IPS DF 19.7 (cell line): ENCODE measurements at regions not wholly inside any gene's neighbourhood (a gene's known extent, or its start where the extent isn't known, plus 50 kb on each side); places are given as distances from the start of the nearest gene placed in this dataset.

ENCODE experiments used
- DNase-seq: peaks from one replicate; pipeline ENCODE4 v3.0.0-alpha.2; 2013; ENCODE audit warnings: low read depth, low spot score

- no peak for DNase-seq
These were observed 52.5 kb upstream of the C11orf58 start for GRCh38 chr11:16685914-16686313.

DNA sequence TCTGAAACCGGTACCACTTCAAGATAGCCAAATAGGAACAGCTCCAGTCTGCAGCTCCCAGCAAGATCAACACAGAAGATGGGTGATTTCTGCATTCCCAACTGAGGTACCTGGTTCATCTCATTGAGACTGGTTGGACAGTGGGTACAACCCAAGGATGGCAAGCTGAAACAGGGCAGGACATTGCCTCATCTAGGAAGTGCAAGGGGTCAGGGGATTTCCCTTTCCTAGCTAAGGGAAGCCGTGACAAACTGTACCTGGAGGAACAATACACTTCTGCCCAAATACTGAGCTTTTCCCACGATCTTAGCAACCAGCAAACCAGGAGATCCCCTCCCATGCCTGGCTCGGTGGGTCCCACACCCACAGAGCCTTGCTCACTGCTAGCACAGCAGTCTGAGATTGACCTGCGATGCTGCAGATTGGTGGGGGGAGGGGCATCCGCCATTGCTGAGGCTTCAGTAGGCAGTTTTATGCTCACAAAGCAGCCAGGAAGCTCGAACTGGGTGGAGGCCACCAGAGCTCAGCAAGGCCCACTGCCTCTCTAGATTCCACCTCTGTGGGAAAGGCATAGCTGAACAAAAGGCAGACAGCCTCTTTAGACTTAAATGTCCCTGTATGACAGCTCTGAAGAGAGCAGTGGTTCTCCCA lies 59.9 kb upstream of the C11orf58 start:
- no peak for DNase-seq

DNA sequence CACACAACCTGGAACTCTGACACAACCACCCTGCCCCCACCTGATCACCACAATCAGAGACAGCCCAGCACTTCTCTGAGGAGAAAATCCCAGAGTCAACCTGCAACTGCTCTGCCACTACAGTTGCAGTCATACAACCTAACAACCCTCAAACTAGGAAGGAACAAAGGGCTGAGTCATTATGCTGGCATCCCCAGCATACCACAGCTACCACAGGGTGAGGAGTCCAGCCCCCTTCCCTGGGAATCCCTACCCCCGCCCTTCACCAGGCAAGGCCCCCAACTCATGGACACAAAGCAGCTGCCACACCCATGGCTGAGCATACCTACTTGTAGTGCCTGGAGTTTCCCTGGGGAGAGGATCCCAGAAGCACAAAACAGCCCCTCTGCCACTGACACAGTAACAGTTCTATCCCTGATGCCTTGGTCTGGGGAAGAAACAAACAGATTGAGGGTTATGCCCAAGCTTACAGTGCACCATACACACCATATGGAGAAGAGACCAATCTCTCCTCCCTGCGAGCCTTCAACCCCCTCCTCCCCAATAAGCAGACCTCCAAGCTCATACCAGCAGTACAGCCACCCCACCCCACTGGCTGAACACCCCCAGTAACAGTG lies 68.5 kb upstream of the C11orf58 start:
- peak; percentile 87 for DNase-seq

GRCh38 chr11:16632295-16633200 lies 105.9 kb upstream of the C11orf58 start:
- no peak for DNase-seq

DNA sequence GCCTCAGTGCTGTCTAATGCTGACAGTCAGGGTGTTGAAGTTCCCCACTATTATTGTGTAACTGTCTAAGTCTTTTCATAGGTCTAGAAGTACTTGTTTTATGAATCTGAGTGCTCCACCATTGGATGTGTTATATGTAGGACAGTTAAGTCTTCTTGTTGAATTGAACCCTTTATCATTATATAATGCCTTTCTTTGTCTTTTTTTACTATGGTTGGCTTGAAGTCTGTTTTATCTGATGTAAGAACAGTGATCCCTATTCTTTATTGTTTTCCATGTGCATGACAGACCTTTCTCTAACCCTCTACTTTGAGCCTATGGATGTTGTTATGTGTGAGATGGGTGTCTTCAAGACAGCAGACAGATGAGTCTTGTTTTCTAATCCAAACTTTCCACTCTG lies 107.8 kb upstream of the C11orf58 start:
- DNase-seq = no peak

DNA sequence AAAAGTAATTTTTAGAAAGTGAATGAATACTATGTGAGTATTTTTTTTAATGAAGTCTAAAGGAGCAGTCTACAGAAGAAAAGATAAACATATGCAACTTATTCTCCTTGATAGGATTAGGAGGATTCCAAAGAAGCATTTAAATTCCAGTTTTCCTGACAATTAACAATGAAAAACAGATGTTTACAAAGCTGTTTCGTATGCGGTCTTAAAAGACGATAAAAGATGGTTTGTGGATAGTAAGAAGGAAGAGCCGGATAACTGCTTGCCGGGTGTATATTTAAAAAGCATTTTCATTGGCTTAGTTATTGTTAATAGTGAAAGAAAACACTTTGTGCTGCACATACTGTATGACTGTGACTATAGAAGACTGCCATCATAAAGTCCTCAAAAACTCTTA lies 120.0 kb upstream of the C11orf58 start:
- no peak for DNase-seq

GRCh38 chr11:16615480-16615879 lies 123.0 kb upstream of the C11orf58 start:
- no peak for DNase-seq

DNA sequence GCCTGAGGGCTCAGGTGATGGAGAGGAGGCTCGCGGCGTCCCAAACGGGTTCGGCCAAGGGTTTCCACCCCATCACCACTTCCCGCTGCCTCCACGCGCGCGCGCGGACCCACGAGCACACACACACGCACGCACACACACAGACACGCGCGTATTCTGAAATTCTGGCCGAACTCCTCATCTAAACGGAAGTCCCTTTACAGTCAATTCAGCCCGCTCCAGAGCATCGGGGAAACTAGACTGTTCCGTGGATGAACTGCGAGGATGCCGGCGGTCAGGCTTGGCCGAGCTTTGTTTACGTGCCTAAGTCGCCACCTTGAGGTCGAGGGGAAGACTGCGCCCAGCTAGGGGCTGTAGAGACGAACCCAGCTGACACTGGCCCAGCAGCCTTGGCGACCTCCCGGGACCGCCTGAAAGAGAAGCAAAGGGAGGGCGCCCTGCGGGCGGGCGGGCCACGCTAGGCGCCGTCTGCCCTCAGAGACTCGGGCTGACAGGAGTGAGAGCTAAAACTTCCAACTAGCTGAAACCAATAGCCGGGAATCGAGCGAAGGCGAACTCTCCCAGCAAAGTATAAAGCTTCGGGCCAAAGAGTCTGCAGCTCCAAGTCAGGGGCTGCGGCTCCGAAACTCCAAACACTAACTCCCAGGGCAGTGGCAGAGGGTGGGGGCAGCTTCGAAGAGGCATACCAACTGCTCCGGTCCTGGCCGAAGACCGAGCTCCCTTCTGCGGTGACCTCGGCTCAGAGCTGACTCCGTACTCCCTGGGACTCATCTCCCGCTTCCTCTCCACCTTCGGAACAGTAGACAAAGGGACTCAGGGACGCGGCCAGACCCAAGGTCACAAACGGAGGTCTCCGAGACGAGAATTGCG lies 124.7 kb upstream of the C11orf58 start:
- no peak for DNase-seq

DNA sequence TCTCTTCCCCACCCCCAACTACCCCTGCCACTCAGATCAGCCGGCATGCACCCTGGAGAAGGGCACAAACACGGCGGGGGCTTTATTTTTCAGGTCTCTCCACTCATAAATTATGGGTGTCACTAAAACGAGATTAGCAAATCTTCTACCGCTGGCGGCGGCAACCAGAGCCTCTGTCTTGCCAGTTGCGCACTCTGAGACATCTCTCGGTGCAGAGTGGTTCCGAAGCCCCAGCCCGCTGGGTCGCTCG lies 125.3 kb upstream of the C11orf58 start:
- DNase-seq = no peak

GRCh38 chr11:16612566-16613261 lies 125.7 kb upstream of the C11orf58 start:
- no peak for DNase-seq

DNA sequence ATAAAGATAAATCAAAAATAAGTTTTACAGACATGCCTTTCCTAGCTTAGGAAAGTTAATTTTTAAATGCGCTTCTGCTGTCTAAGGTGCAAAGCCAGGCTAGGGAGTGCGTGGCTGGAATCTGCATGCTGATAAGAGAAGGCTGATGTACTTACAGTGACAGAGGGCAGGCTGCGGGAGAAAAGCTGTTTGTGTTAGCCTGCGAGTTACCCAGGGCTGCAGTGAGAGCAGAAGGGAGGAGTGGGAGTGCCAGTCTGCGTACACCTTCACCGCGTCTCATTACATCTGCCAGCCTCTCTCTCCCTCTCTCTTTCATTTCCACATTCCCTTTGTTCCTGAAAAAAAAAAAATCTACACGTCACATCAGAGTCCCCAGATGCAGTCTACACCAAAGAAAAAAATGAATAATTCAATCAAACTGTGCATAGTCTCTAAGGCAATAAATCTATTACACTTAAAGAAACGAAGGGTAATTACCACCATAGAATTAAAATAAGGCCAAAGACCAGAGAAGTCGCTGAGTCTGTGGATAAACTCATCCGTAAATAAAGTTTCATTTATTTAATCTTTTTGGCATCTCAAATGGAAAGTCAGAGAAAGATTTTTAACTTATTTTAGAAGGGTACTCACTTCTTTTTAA lies 126.4 kb upstream of the C11orf58 start:
- no peak for DNase-seq

DNA sequence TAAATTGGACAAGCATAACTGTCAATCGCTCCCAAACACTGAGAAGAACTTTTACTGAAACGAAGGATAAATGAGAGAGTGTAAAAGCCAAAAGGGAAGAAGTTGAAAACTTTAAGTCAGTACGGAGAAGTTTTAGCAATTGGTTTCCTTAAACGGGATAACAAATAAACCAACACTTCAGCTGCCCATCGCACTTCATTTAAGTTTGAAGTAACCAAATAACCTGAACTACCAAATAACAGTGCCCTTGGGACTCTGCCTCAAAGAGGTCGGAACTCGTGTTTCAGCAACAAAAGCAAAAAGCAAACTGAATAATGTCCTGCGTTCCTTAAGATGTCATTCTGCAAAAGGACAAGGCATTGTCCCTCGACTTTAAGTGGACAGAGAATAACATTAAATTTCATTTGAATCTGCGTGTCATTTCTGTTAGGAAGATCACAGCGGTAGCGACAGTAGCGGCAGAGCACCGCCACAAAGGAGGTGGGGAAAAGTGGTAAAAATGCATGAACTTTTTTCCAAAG lies 127.0 kb upstream of the C11orf58 start:
- DNase-seq = no peak

GRCh38 chr11:16610738-16611388 lies 127.6 kb upstream of the C11orf58 start:
- no peak for DNase-seq

DNA sequence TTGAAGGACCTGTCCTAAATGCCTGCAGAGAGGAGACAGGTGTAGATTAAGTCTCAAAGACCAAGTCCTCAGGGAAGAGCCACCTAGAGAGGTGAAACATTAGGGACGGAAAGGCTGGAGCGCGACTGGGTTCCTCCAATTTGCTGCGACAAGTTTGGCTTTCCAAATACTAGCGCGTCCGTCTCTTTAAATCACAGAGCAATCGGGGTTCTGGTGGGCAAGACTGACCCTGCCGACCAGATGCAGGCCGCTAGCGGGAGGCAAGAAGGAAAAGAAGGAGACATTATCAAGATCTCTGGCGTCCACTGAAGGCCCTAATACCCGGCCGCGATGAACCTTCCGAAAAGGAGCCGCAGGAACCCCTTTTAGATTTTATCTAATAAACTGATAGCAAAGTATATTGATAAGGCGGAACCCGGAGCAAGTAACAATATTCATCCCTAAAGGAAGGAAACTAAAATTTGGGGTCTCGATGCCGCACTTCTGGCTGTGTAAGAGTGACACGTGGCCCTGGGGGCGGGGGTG lies 128.2 kb upstream of the C11orf58 start:
- DNase-seq = no peak

DNA sequence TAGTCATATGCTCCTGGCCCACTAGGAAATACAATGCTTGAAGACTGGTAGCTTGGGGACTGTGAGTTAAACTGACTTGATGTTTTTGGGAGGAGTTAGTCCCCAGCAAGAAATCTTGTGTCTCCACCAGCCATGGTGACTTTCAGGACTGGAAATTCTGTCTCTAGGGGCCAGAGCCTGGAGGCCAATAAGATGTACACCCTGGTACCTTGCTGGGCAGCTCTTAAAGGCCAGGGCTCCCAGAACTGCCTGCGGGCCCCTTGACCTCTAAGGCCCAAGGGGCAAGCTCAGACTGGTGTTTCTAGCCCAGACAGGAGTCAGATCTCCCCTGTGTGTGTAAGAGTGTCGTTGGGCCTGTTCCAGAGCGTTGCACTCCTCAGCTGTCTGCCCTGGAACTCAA lies 128.7 kb upstream of the C11orf58 start:
- no peak for DNase-seq

DNA sequence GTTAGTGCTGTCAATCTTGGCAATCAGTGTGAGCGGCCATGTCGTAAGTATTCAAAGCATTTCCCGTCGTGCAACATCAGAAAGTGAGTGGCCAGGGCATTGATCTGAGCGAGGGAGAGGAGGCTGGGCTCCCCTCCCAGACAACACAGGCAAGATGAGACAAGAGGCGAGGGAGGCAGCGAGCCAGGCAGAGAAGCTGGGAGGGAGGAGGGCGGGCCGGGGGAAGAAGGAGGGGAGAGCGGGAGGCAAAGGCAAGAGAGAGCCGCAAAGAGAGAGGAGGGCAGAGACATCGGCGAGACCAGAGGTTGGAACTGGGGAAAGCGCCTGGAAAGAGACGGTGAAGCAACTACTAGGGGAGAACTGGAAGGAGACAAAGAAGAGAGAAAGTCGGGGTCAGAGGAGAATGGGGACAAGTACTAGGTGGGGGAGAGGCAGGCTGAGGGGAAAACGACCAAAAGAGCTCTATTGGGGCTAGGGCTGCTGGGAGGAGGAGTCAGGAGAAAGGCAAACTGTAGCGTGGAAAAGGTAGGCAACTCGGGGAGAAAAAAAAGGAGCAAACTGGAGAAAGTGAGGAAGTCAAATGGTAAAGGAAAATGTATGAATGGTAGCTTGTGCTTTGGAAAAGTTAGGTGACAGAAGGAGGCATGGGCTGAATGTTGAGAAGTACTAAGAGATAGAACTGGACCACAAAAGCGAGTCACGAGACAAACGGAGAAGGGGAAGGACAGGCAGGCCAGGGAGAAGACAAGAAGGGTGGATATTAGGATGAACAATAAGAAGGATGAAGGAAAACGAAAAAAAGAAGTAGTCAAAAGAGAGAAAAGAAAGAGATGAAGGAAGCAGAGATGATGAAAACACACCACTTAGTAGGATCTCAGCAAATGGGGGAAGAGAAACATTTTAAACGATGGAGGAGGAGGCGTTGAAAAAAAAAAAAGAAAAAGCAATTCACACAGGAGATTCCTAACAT lies 130.5 kb upstream of the C11orf58 start:
- no peak for DNase-seq

DNA sequence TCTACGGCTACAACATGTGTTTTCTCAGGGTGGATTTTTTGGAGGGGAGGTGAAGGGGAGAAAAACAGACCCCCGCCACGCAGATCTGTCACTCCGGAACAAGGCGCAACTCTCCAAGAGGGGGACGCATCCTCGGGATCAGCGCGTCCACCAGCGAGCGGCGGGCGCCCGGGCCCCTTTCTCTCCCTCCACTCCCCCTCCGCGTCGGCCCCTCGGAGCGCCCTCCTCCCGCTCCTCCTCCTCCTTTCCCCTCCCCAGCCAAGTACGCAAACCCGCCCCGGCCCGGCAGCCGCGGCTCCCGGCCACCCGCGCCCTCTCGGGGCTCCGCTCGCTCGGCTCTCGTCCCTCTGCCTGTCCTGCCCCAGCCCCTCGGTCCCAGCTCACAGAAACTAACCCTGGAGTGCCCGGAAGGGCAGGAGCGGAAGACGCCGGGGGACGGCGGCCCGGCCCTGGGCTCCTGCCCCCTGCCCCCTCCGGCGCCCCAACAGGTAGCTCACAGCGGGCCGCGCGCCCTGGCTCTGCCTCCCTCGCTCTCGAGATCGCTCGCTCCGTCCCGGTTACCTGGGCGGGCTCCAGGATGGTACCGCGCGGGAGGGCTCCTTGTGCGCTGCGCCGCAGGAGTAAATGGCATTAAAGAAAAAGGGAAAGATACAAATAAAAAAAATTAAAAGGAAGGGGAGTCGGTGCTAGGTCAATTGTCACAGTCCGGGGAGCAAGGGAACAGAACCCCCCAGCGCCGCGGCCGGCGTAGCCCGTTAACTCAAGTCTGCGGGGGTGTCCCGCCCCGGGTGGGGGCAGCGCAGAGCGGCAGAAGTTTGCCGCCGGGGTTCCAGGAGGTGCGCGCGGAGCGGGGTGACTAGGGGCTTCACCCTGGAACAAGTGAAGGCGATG lies 131.4 kb upstream of the C11orf58 start:
- no peak for DNase-seq
